HG03565 (cell line): ENCODE measurements at regions not wholly inside any gene's neighbourhood (a gene's known extent, or its start where the extent isn't known, plus 50 kb on each side); places are given as distances from the start of the nearest gene placed in this dataset.
"Not testable (repeated sequence)": the region's sequence is repeated elsewhere in the genome, so short reads cannot be mapped to it uniquely, and the experiment has no call there.

Experiments used
- ATAC-seq: cut with Tn5 transposase; IDR thresholded peaks from one replicate; pipeline ENCODE4 v1.9.1; 2021; ENCODE audit warnings: mild to moderate bottlenecking, moderate library complexity; ENCODE audit not compliant: unreplicated experiment

- ATAC-seq = no peak
Observed at GRCh38 chr18:59848002-59848401, 51.8 kb upstream of the PMAIP1 start.

- ATAC-seq = not testable (repeated sequence)
Observed at GRCh38 chr18:59847491-59847846, 52.3 kb upstream of the PMAIP1 start.

DNA sequence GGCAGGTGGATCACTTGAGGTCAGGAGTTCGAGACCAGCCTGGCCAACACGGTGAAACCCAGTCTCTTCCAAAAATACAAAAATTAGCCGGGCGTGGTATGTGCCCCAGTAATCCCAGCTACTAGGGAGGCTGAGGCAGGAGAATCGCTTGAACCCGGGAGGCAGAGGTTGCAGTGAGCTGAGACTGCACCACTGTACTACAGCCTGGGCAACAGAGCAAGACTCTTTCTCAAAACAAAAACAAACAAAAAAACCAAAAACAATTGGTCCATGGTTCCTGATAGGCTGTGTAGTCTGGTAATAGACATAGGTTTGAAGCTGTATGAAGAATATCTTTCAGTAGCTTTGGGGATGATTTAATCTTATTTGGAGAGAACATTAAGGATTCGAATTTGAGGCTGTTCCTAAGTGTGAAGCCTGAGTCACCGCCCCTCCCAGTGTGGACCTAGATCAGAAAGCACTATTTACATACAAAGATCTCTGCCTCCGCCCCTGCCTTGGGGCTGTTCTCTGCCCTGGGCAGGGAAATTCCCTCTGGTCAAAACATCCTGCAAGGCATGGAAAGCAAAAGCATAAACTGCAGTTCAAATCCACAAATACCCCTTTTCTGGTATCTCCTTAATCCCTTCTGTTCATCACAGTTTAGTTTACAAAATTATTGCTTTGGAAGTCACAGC is 52.8 kb upstream of the PMAIP1 start:
- peak; percentile 95 for ATAC-seq

GRCh38 chr18:59842947-59843346 is 56.8 kb upstream of the PMAIP1 start:
- ATAC-seq = no peak

DNA sequence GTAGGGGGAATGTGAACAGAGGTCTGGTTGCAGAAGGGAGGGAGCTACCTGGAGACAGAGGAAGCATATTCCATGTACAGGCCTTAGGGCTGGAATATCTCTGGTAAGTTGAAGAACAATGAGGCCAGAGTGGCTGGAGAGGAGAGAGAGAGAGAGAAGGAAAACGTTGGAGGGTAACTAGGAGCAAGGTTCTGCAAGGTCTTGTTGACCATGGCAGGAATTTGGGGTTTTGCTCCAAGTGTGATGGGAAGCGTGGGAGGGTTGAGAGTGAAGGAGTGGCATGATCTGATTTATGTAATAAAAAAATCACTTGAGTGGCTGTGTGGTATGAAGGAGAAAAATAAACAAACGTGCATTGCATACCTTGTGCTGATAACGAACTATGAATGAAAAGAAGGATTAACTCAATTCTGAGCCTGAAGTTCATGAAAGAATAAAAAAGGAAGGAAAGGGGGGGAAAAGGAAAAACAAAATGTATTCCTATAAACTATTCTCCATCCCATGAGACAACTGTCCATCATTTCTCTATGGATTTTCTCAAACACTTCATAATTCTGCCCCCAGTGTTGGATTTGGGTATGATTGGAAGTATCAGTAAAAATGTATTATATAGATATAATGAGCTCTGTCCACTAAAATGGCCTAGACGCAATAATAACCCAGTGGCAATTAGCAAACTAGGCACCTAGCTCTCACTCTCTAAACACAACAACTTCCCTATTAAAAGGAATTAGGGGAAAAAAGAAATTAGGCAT is 59.7 kb upstream of the PMAIP1 start:
- no peak for ATAC-seq

DNA sequence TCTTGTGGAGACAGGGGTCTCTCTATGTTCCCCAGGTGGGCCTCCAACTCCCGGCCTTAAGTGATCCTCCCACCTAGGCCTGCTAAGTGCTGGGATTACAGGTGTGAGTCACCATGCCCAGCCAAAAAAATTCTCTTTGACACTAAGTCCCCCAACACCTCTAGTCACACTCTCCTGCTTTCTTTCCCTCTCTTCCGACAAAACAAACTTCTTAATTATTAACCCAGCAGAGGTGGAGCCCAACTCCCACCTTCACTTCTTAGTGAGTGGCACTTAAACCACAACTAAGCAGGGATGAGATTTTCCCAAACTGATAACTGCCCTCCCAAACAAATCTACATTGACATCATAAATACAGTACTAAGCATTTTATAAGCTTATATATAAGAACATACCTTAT is 60.5 kb upstream of the PMAIP1 start:
- no peak for ATAC-seq

GRCh38 chr18:59837586-59837985 is 62.2 kb upstream of the PMAIP1 start:
- peak; percentile 48 for ATAC-seq

GRCh38 chr18:59835605-59836379 is 64.0 kb upstream of the PMAIP1 start:
- peak; percentile 49 for ATAC-seq

GRCh38 chr18:59834267-59834666 is 65.5 kb upstream of the PMAIP1 start:
- peak; percentile 25 for ATAC-seq

DNA sequence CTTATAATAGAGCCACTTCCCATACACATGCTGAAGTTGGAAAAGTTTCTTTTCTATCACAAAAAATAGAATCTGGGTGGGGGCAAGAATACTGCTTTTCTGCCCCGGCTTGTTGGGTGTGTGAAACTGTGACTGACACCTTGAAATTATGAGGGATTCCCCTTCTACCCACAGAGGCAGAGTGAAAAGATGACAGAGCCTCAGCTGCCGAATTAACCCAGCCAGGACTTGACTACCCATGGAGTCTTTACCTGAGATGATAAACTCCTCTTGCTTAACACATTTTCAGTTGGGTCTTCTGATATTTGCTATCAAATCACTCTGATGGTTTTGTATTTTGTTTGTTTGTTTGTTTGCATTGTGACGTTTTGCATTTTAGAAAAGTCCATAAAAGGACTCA is 66.0 kb upstream of the PMAIP1 start:
- peak; percentile 62 for ATAC-seq

DNA sequence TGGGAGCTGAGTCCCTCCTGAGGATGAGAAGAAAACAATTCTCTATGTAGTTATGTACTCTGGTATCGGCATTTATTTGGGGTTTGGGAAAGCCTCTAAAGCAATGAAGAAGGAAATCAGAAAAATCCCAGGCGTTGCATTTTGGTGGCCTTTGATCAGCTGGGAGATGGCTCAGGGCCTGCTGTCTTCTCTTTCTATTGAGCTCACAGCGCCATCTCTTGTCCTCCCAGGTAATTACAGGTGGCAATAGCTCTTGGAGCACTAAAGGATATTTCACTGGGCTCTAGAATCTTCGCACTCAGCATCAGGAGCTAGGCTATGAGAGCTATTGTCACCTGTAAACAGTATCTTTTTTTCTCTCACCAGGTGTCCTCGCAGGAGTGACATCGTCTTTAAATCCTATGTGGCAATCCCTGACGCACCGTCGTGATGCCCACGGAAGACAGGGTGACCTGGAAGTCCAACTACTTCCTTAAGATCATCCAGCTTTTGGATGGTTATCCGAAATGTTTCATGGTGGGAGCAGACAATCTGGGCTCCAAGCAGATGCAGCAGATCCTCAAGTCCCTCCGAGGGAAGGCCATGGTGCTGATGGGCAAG is 76.1 kb upstream of the PMAIP1 start:
- peak; percentile 83 for ATAC-seq

DNA sequence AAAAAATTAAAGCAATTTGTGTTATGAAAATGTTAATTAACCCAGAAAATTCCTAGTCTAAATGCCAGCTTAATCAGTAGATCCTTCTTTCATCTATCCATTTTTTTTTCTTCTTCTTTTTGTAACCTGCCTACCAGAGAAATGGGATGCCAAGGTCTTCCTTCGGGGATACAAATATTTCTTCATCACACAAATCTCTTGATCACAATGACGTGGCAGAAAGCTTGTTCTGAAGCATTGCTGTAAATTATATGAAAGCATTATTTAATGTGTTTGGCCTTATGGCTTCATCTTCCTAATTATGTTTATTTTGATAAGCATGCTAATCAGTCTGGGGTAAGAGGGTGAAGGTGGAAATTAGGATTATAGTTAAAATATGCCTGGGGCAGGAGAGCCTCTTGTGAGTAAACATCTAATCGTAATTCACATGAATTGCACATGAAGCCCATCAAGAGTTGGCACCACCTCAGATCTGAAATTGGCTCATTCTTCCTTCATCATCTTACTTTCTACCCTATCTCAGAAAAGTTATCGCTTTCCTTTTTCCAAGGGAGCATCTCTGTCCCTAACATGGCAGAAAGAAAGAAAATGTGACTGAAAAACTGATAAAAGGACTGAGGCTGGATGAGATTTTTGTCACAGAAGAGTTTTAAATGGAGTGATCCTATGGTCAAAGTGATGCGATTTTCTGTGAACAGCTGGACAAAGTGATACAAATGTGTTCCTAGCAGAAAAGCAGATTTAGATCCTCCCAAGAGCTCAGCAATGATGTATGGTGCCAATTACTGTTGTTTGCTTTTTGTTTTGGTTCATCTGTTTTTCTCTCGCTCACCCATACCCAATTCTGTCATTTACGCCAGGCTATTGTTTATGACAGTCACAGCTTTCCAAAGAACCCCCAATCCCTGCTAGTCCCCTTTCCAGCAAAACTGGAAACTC is 76.9 kb upstream of the PMAIP1 start:
- no peak for ATAC-seq

GRCh38 chr18:59821983-59822382 is 77.8 kb upstream of the PMAIP1 start:
- no peak for ATAC-seq

- ATAC-seq = no peak
Observed at GRCh38 chr18:59820663-59821062, 79.1 kb upstream of the PMAIP1 start.

- no peak for ATAC-seq
Observed at GRCh38 chr18:59818769-59819168, 81.0 kb upstream of the PMAIP1 start.

- ATAC-seq = no peak
Observed at GRCh38 chr18:59814891-59815290, 84.9 kb upstream of the PMAIP1 start.

- no peak for ATAC-seq
Observed at GRCh38 chr18:59813942-59814341, 85.9 kb upstream of the PMAIP1 start.

- ATAC-seq = no peak
Observed at GRCh38 chr18:59810735-59811520, 88.9 kb upstream of the PMAIP1 start.

DNA sequence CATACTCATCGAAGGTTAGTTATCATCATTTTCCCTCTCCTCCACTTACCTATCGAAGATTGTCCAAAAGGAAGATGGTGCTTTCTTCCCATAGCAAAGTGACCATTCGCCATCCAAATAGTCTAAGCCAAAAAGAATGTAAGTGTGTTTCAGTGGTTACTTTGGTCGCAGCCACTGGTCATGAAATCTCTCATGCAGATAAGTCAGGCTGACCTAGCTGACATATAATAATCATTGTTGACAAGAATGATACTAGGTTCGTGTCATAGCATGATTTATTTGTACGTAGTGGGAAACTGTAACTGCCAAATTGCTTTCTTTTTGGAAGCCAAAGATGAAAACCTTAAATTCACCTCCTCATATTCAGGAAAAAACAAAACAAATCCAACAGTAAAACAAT is 89.6 kb upstream of the PMAIP1 start:
- ATAC-seq = peak; percentile 73

DNA sequence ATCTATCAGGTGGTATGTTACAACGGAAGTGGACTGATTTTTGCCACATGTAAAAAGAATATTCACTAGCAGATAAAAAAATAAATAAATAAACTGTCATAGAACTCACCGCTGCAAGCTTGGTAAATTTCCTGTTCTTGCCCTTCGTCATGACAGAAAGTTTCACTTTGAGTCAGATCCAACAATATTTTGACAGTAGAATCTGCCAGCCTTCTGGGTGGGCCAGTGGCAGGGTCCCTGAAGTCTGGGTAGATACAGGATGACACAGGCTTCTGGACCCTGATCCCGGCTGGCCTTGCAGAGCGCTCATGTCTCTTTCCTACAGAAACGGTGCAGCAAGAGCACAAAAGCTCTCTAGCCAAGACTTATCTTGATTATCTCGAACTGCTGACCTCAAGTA is 97.8 kb upstream of the PMAIP1 start:
- ATAC-seq = peak; percentile 74
